ENCODE measurements at regions not wholly inside any gene's neighbourhood (a gene's known extent, or its start where the extent isn't known, plus 50 kb on each side); places are given as distances from the start of the nearest gene placed in this dataset.

- Mint-ChIP-seq H3K9me3 (ENCODE audit: unreplicated experiment) (peaks cover 10% of the 10 kb centered on the region), H3K4me3 (ENCODE audit: unreplicated experiment) (no peak overlapping the region), H3K36me3 (ENCODE audit: low read depth, unreplicated experiment) (peaks cover 2% of the 10 kb centered on the region), H3K4me1 (ENCODE audit: low read depth, unreplicated experiment) (peaks cover 13% of the 10 kb centered on the region), H3K27ac (ENCODE audit: unreplicated experiment) (no peak overlapping the region), H3K27me3 (ENCODE audit: low read depth, unreplicated experiment) (peaks cover 11% of the 10 kb centered on the region)
- no peaks in the 10 kb centered on the region for H3K36me3 ChIP-seq (ENCODE audit: insufficient read depth, low read length)
- FAIRE-seq (no peak), DNase-seq (ENCODE audit: low read depth) (no peak)
- H2AFZ ChIP-seq (ENCODE audit: low read depth, low read length): no peak overlapping the region
- H3K9me3 ChIP-seq (ENCODE audit: insufficient read depth, low read depth, low read length): peaks cover 2% of the 10 kb centered on the region
- no peak for TF ChIP-seq EZH2 (IDR thresholded peaks at IDR 0.05; ENCODE audit: insufficient read depth, low read length)
- no peak for TF ChIP-seq CTCF (IDR thresholded peaks at IDR 0.05; ENCODE audit: insufficient read depth, low read depth, low read length)
- no peaks in the 10 kb centered on the region for H3K27me3 ChIP-seq (ENCODE audit: insufficient read depth, low read length)
- H4K20me1 ChIP-seq (ENCODE audit: insufficient read depth, low read length): no peaks in the 10 kb centered on the region
- H3K4me1 ChIP-seq (ENCODE audit: insufficient read depth, low read length): peaks cover 21% of the 10 kb centered on the region
- peak overlapping the region; percentile 86 for H3K4me2 ChIP-seq (ENCODE audit: low read length)
- no peak overlapping the region for H3K4me3 ChIP-seq (ENCODE audit: insufficient read depth, low read depth, low read length)
- H3K27ac ChIP-seq (ENCODE audit: low read depth, low read length): no peak overlapping the region
- no peak overlapping the region for H3K9ac ChIP-seq (ENCODE audit: low read length)
- H3K79me2 ChIP-seq (ENCODE audit: insufficient read depth, low read length): no peaks in the 10 kb centered on the region
Measured at GRCh38 chr22:27312565-27312964, 489.0 kb downstream of the MN1 start.

DNA sequence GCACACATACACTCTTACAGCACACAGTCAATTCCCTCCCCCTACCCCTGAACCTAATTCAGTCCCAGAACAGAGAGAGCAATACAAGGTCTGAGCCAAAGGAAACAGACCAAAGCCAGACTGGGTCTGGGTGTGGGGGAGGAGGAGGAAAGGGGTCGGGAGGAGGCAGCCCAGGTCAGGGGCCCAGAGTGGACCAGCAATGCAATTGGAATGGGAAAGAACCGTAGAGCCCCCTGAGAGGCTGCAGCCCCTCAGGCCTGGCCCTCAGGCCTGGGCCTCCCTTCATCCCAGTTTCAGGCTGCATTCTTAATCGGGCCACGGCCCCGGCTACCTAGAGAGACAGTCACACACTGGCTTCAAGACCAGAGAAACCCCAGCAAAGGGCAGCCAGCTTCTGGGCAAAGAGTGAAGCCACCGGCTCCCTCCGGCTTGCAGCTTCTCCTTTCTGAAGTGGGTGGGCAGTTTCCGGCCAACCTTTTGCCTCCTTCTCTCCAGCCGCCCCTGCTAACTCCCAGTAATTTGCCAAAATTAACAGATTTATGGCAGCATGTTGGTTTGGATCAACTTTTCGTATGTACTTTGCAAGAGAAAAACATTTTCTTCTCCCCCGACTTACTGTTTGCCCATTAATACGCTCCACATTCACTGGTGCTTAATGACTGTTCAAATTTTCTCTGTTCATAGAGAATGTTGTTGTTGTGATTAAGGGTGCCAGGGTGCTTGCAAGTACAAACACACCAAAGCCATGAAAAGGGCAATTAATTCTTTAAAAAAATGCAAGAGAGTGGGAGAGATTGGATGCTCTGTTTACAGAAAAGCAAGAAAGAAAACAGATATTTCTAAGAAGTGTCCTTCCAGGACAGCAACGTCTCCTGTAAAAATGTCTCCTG lies 488.3 kb downstream of the MN1 start:
- Histone ChIP-seq H3K9ac (ENCODE audit: low read length) (no peak overlapping the region), H3K4me1 (ENCODE audit: insufficient read depth, low read length) (peaks cover 23% of the 10 kb centered on the region), H3K27ac (ENCODE audit: low read depth, low read length) (no peak overlapping the region), H3K4me3 (ENCODE audit: insufficient read depth, low read depth, low read length) (no peak overlapping the region), H3K27me3 (ENCODE audit: insufficient read depth, low read length) (no peaks in the 10 kb centered on the region), H3K4me2 (ENCODE audit: low read length) (peak overlapping the region; percentile 86), H3K9me3 (ENCODE audit: insufficient read depth, low read depth, low read length) (peaks cover 2% of the 10 kb centered on the region), H2AFZ (ENCODE audit: low read depth, low read length) (no peak overlapping the region), H4K20me1 (ENCODE audit: insufficient read depth, low read length) (no peaks in the 10 kb centered on the region), H3K36me3 (ENCODE audit: insufficient read depth, low read length) (no peaks in the 10 kb centered on the region), H3K79me2 (ENCODE audit: insufficient read depth, low read length) (no peaks in the 10 kb centered on the region)
- H3K4me1 Mint-ChIP-seq (ENCODE audit: low read depth, unreplicated experiment): peaks cover 18% of the 10 kb centered on the region
- H3K27ac Mint-ChIP-seq (ENCODE audit: unreplicated experiment): no peak overlapping the region
- peaks cover 8% of the 10 kb centered on the region for H3K9me3 Mint-ChIP-seq (ENCODE audit: unreplicated experiment)
- no peak for DNase-seq (ENCODE audit: low read depth)
- FAIRE-seq: no peak
- H3K36me3 Mint-ChIP-seq (ENCODE audit: low read depth, unreplicated experiment): peaks cover 2% of the 10 kb centered on the region
- H3K27me3 Mint-ChIP-seq (ENCODE audit: low read depth, unreplicated experiment): peaks cover 11% of the 10 kb centered on the region
- TF ChIP-seq CTCF (IDR thresholded peaks at IDR 0.05; ENCODE audit: insufficient read depth, low read depth, low read length): no peak
- no peak for TF ChIP-seq EZH2 (IDR thresholded peaks at IDR 0.05; ENCODE audit: insufficient read depth, low read length)
- no peak overlapping the region for H3K4me3 Mint-ChIP-seq (ENCODE audit: unreplicated experiment)

GRCh38 chr22:27314276-27314807 lies 487.2 kb downstream of the MN1 start:
- Histone ChIP-seq H2AFZ (ENCODE audit: low read depth, low read length) (no peak overlapping the region), H3K27ac (ENCODE audit: low read depth, low read length) (no peak overlapping the region), H3K4me2 (ENCODE audit: low read length) (no peak overlapping the region), H3K4me1 (ENCODE audit: insufficient read depth, low read length) (peaks cover 31% of the 10 kb centered on the region), H3K9ac (ENCODE audit: low read length) (no peak overlapping the region), H3K36me3 (ENCODE audit: insufficient read depth, low read length) (no peaks in the 10 kb centered on the region), H3K79me2 (ENCODE audit: insufficient read depth, low read length) (no peaks in the 10 kb centered on the region), H3K4me3 (ENCODE audit: insufficient read depth, low read depth, low read length) (no peak overlapping the region), H4K20me1 (ENCODE audit: insufficient read depth, low read length) (no peaks in the 10 kb centered on the region), H3K9me3 (ENCODE audit: insufficient read depth, low read depth, low read length) (no peaks in the 10 kb centered on the region), H3K27me3 (ENCODE audit: insufficient read depth, low read length) (no peaks in the 10 kb centered on the region)
- H3K27me3 Mint-ChIP-seq (ENCODE audit: low read depth, unreplicated experiment): peaks cover 11% of the 10 kb centered on the region
- H3K27ac Mint-ChIP-seq (ENCODE audit: unreplicated experiment): no peak overlapping the region
- no peak for FAIRE-seq
- no peaks in the 10 kb centered on the region for H3K36me3 Mint-ChIP-seq (ENCODE audit: low read depth, unreplicated experiment)
- DNase-seq (ENCODE audit: low read depth): no peak
- TF ChIP-seq EZH2 (IDR thresholded peaks at IDR 0.05; ENCODE audit: insufficient read depth, low read length) (no peak), CTCF (IDR thresholded peaks at IDR 0.05; ENCODE audit: insufficient read depth, low read depth, low read length) (no peak)
- H3K4me3 Mint-ChIP-seq (ENCODE audit: unreplicated experiment): no peak overlapping the region
- H3K9me3 Mint-ChIP-seq (ENCODE audit: unreplicated experiment): peaks cover 8% of the 10 kb centered on the region
- peaks cover 27% of the 10 kb centered on the region for H3K4me1 Mint-ChIP-seq (ENCODE audit: low read depth, unreplicated experiment)

Measured in astrocyte (in vitro differentiated cells and primary cell).